Esophagus squamous epithelium (tissue), 5 donors: ENCODE measurements at regions not wholly inside any gene's neighbourhood (a gene's known extent, or its start where the extent isn't known, plus 50 kb on each side); places are given as distances from the start of the nearest gene placed in this dataset.

Experiments used
- DNase-seq: peaks from one replicate; lab custom pipeline; 2025; lab: John Stamatoyannopoulos, UW
- H3K27ac ChIP-seq, 4 donors: fragments of 200-600 bp; sonication (generic); one replicate each; pipeline ENCODE4 v1.5.1; 2016 to 2019; ENCODE audit warnings: mild to moderate bottlenecking in 1 of 4
- H3K27me3 ChIP-seq, 4 donors: fragments of 200-600 bp; sonication (generic); 1 replicate in 3 of 4; 2 replicates in 1 of 4; pipeline versions ENCODE4 v1.5.1 to v1.6.0; 2017 to 2021; ENCODE audit warnings: antibody characterized with exemption in 1 of 4
- H3K36me3 ChIP-seq, 3 donors: fragments of 200-600 bp; sonication (generic); one replicate each; pipeline ENCODE4 v1.5.1; 2016 to 2019
- H3K4me1 ChIP-seq, 3 donors: fragments of 200-600 bp; sonication (generic); one replicate each; pipeline ENCODE4 v1.5.1; 2017 to 2019
- H3K4me3 ChIP-seq, 4 donors: fragments of 200-600 bp; sonication (generic); 1 replicate in 3 of 4; 2 replicates in 1 of 4; pipeline ENCODE4 v1.5.1; 2016 to 2019; ENCODE audit warnings: mild to moderate bottlenecking in 2 of 4, moderate library complexity in 1 of 4
- H3K9me3 ChIP-seq, 3 donors: fragments of 200-600 bp; sonication (generic); one replicate each; pipeline ENCODE4 v1.5.1; 2016 to 2019
- CTCF ChIP-seq, 6 experiments: fragments of 450-650 bp in 4 of 6; fragments of 200-600 bp in 2 of 6; sonication (generic) in 2 of 6; IDR thresholded peaks; one replicate each; pipeline ENCODE4 v1.5.1; 2016 to 2019; ENCODE audit warnings: antibody characterized with exemption in 6 of 6, mild to moderate bottlenecking in 4 of 6, moderate library complexity in 4 of 6
- POLR2A ChIP-seq, 4 donors: fragments of 450-650 bp; IDR thresholded peaks; one replicate each; pipeline ENCODE4 v1.6.1; 2017; ENCODE audit warnings: antibody characterized with exemption in 4 of 4, mild to moderate bottlenecking in 4 of 4, moderate library complexity in 3 of 4
- WGBS, 2 donors: methylation state at CpG; one replicate each; pipeline ENCODE4 v1.1.5; 2018; 5-methylcytosine and 5-hydroxymethylcytosine counted together
- intact Hi-C: fragments of 100-400 bp; cut with DNase I; formaldehyde crosslinking; loops from one replicate; pipeline ENCODE4 v1.15.0; 2022
- donor health status: DM: yes; HTN: yes; CAD: no.

DNA sequence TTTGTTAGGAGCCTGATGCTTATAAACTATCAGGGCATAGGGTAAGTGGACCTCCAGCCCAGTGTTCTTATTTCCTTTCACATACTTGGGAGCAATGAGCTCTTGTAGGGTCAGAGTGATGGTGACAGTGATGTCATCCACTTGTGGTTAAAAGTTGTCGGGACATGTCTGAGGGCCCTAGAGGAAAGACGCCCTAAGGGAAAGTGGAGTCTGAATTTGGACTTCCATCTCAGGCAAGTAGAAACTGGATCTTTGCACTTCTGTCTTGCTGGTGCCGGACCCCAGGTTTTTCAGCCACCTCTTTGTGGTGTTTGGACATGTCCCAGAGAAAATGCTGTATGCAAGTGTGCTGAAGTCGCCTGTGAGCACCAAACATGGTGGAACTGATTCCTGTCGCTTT is 900.5 kb downstream of the C6orf118 start:
- Histone ChIP-seq H3K27me3 (no peaks in the 10 kb centered on the region), H3K36me3 (no peaks in the 10 kb centered on the region), H3K9me3 (no peaks in the 10 kb centered on the region), H3K4me3 (no peak overlapping the region), H3K4me1 (no peaks in the 10 kb centered on the region), H3K27ac (no peak overlapping the region)
- intact Hi-C loops, result no loop called here
- no peak for TF ChIP-seq POLR2A (IDR thresholded peaks at IDR 0.05)
- no peak for DNase-seq
- 42 to 65% methylated on average over 3 to 4 of the region's 5 CpGs for WGBS, 2 donors

DNA sequence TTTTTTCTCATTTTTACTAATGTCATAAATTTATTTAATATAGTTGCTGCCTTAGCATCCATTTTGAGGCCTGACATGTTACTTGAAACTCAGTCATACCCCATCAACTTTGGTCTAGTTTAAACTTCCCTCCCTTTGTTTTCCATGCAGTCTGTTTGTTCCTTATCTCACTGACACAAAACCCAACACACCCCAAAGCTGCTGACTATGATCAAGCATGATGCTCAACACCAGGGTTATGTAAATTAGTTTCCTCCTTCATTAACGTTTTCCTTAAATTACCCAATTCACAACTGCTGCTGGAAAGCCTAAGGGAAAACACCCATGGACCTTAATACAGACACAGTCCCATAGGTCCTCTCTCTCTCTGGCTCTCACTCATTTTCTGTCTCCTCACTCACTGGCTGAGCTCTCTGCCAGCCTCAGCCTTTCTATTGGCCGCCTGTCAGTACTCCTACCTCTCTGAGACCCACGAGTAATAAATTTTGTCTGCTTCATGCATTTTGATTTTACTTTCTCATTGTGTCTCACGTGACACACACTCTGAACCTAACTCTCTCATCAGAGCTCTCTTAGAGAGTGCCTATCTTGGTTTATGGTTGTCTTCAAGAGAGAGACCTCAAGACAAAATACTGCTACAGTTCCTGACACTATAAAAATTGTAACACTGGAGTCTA is 904.5 kb downstream of the C6orf118 start:
- no peaks in the 10 kb centered on the region for H3K4me1 ChIP-seq
- H3K9me3 ChIP-seq, result no peaks in the 10 kb centered on the region
- intact Hi-C loops, result no loop called here
- no peaks in the 10 kb centered on the region for H3K27me3 ChIP-seq
- H3K27ac ChIP-seq, result no peak overlapping the region
- H3K36me3 ChIP-seq, result no peaks in the 10 kb centered on the region
- no peak for DNase-seq
- TF ChIP-seq POLR2A (IDR thresholded peaks at IDR 0.05) (no peak), CTCF (IDR thresholded peaks at IDR 0.05) (no peak)
- H3K4me3 ChIP-seq, result no peak overlapping the region
- 61 to 68% methylated on average over 4 of the region's 4 CpGs for WGBS, 2 donors

- Histone ChIP-seq H3K36me3 (no peaks in the 10 kb centered on the region), H3K27me3 (no peaks in the 10 kb centered on the region), H3K27ac (no peak overlapping the region), H3K4me1 (no peaks in the 10 kb centered on the region), H3K4me3 (no peak overlapping the region), H3K9me3 (no peaks in the 10 kb centered on the region)
- 91 to 94% methylated on average over 2 of the region's 2 CpGs for WGBS, 2 donors
- no peak for TF ChIP-seq POLR2A (IDR thresholded peaks at IDR 0.05)
- no peak for TF ChIP-seq CTCF (IDR thresholded peaks at IDR 0.05)
- intact Hi-C loops, result no loop called here
- no peak for DNase-seq
Measured at GRCh38 chr6:164401871-164402270, 907.5 kb downstream of the C6orf118 start.

DNA sequence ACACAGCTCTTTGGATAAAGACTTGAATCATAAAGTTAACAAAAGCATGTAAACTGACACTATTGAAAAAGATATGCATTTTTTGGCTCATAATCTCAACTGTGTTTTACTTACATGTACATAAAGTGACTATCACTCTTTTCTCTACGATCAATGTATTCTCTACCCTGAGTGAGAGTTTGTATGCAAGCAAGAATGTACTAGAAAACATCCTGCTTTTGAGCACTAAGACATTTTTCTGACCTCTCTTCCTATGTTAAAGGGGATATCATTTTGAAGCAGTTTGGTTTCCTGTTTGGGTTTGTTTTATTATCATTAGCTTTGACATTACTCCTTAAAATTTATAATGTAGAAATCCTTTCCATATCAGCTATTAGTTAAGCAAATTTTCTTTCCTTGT is 910.8 kb downstream of the C6orf118 start:
- 50 to 53% methylated on average over 1 of the region's 1 CpG for WGBS, 2 donors
- Histone ChIP-seq H3K27me3 (no peaks in the 10 kb centered on the region), H3K36me3 (no peaks in the 10 kb centered on the region), H3K4me3 (no peak overlapping the region), H3K4me1 (no peaks in the 10 kb centered on the region), H3K9me3 (no peaks in the 10 kb centered on the region), H3K27ac (no peak overlapping the region)
- intact Hi-C loops, result no loop called here
- no peak for TF ChIP-seq CTCF (IDR thresholded peaks at IDR 0.05)
- TF ChIP-seq POLR2A (IDR thresholded peaks at IDR 0.05), result no peak
- no peak for DNase-seq

DNA sequence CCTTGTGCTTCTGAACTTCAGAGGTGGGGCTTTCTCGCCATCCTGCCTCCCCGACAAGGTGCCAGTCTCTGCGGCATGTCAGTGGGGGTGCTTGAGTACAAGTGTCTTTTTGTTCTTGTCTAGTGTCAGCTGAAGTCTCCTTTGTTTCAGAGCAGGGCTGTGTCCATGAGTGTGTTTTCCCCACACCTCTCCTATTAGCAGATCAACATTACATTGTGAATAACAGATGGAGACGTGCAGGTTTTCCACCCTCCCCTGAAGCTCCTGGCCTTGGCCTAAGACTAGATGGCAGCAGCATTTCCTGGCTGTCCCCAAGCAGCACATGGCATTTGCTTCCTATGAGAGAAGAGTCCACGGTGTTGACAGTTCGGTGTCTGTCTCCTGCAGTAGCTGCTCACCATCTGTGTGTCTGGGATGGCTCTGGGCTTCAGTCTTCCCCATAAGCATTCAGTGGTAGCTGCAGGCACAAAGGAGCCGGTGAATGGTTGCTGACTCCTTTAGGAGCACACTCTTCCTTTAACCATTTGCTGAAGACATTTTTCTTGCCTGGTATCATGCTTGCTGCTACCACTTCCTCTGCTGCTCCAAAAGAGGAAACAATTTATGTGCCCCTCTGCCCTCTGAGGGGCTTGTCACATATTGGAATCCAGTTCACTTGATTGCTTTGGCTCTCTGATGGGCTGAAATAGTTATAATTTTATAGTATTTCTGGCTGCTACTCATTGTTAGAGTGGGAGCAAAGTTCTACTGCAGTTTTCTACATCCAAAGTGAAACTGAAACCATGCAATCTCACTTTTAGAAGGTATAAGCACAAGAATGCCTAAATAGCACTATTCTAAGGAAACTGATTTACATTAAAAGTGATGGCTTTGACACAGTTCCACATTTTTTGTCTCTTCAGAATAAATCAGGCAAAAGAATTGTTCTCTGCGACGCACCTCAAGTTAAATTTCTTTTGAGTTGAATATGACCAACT is 913.0 kb downstream of the C6orf118 start:
- Histone ChIP-seq H3K27me3 (no peaks in the 10 kb centered on the region), H3K4me3 (peak overlapping the region in 3 of 4 donors; percentile 19 to 51 (median 20)), H3K27ac (peak overlapping the region in 2 of 4 donors; percentile 16 to 50), H3K36me3 (no peaks in the 10 kb centered on the region), H3K9me3 (no peaks in the 10 kb centered on the region), H3K4me1 (no peaks in the 10 kb centered on the region)
- TF ChIP-seq POLR2A (IDR thresholded peaks at IDR 0.05) (no peak), CTCF (IDR thresholded peaks at IDR 0.05) (no peak)
- DNase-seq, result no peak
- WGBS, 2 donors, result 75 to 80% methylated on average over 6 to 8 of the region's 9 CpGs
- intact Hi-C loops, result no loop called here
